Fibroblast of pulmonary artery (primary cell): ENCODE measurements at regions not wholly inside any gene's neighbourhood (a gene's known extent, or its start where the extent isn't known, plus 50 kb on each side); places are given as distances from the start of the nearest gene placed in this dataset.

Experiments used
- DNase-seq: peaks from one replicate; pipeline ENCODE4 v3.0.0-alpha.2; 2010; ENCODE audit warnings: low read depth
- H3K4me3 ChIP-seq: replicated peaks from 2 replicates; pipeline ENCODE4 v1.5.1; 2011; ENCODE audit warnings: low read depth, mild to moderate bottlenecking, control low read depth, low read length, moderate library complexity
- TF ChIP-seq, protein P1 (sequence below): IDR thresholded peaks from 2 replicates; pipeline ENCODE4 v1.5.1; 2011; ENCODE audit warnings: mild to moderate bottlenecking, control low read depth, low read length, inconsistent platforms; ENCODE audit errors: missing control alignments

DNA sequence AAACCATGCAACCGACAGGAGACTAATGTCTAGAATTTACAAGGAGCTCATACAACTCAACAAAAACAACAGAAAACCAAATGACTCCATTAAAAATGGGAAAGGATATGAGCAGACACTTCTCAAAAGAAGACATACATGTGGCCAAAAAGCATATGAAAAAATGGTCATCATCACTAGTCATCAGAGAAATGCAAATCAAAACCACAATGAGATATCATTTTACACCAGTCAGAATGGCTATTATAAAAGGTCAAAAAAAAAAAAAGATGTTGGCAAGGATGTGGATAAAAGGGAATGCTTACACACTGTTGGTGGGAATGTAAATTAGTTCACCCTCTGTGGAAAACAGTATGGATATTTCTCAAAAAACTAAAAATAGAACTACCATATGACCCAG is 50.5 kb upstream of the CHRDL1 start:
- TF ChIP-seq, protein P1, sequence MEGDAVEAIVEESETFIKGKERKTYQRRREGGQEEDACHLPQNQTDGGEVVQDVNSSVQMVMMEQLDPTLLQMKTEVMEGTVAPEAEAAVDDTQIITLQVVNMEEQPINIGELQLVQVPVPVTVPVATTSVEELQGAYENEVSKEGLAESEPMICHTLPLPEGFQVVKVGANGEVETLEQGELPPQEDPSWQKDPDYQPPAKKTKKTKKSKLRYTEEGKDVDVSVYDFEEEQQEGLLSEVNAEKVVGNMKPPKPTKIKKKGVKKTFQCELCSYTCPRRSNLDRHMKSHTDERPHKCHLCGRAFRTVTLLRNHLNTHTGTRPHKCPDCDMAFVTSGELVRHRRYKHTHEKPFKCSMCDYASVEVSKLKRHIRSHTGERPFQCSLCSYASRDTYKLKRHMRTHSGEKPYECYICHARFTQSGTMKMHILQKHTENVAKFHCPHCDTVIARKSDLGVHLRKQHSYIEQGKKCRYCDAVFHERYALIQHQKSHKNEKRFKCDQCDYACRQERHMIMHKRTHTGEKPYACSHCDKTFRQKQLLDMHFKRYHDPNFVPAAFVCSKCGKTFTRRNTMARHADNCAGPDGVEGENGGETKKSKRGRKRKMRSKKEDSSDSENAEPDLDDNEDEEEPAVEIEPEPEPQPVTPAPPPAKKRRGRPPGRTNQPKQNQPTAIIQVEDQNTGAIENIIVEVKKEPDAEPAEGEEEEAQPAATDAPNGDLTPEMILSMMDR = no peak
- no peak for DNase-seq
- H3K4me3 ChIP-seq = no peak overlapping the region
